DND-41 (cell line): ENCODE measurements at regions not wholly inside any gene's neighbourhood (a gene's known extent, or its start where the extent isn't known, plus 50 kb on each side); places are given as distances from the start of the nearest gene placed in this dataset.

Source experiments
- ATAC-seq: fragments of 200-7000 bp; cut with Tn5 transposase; 3 replicates; pipeline ENCODE4 v1.9.1; 2021; ENCODE audit warnings: low read depth; ENCODE audit not compliant: insufficient read depth
- DNase-seq: peaks from one replicate; pipeline ENCODE4 v3.0.0-alpha.2; 2020
- H2AFZ ChIP-seq: 2 replicates; pipeline ENCODE4 v1.6.0; 2012; ENCODE audit warnings: low read depth, low read length
- H3K27ac ChIP-seq: 2 replicates; pipeline ENCODE4 v1.5.1; 2012; ENCODE audit warnings: low read length, inconsistent platforms
- H3K27me3 ChIP-seq: fragments of 200-600 bp; sonication (generic); 2 replicates; pipeline ENCODE4 v1.6.0; 2012; ENCODE audit warnings: low read length, mild to moderate bottlenecking, inconsistent platforms; ENCODE audit not compliant: insufficient read depth, poor library complexity
- H3K36me3 ChIP-seq: 2 replicates; pipeline ENCODE4 v1.5.1; 2012; ENCODE audit warnings: low read length, inconsistent platforms; ENCODE audit not compliant: insufficient read depth
- H3K4me1 ChIP-seq: 2 replicates; pipeline ENCODE4 v1.5.1; 2012; ENCODE audit warnings: mild to moderate bottlenecking, low read length; ENCODE audit not compliant: insufficient read depth
- H3K4me2 ChIP-seq: 2 replicates; pipeline ENCODE4 v1.6.0; 2012; ENCODE audit warnings: mild to moderate bottlenecking, moderate library complexity, low read length, inconsistent platforms; ENCODE audit not compliant: insufficient read depth
- H3K4me3 ChIP-seq, 2 experiments: fragments of 200-600 bp in 1 of 2; shearing (Covaris generic) in 1 of 2; 2 replicates each; pipeline ENCODE4 v1.5.1; 2012 to 2016; ENCODE audit warnings: inconsistent platforms in 2 of 2, low read length in 2 of 2, mild to moderate bottlenecking in 2 of 2, low read depth in 1 of 2, moderate library complexity in 1 of 2
- H3K79me2 ChIP-seq: 2 replicates; pipeline ENCODE4 v1.6.0; 2012; ENCODE audit warnings: low read length, inconsistent platforms; ENCODE audit not compliant: insufficient read depth
- H3K9ac ChIP-seq: 2 replicates; pipeline ENCODE4 v1.6.0; 2012; ENCODE audit warnings: low read depth, mild to moderate bottlenecking, inconsistent platforms, low read length, moderate library complexity
- H3K9me3 ChIP-seq: 2 replicates; pipeline ENCODE4 v1.5.1; 2012; ENCODE audit warnings: low read length, moderate library complexity, mild to moderate bottlenecking, inconsistent platforms; ENCODE audit not compliant: insufficient read depth, severe bottlenecking
- H4K20me1 ChIP-seq: 2 replicates; pipeline ENCODE4 v1.6.0; 2012; ENCODE audit warnings: low read length; ENCODE audit not compliant: insufficient read depth
- CTCF ChIP-seq: IDR thresholded peaks from 2 replicates; pipeline ENCODE4 v1.5.1; 2012; ENCODE audit warnings: borderline replicate concordance, low read length, moderate library complexity, mild to moderate bottlenecking; ENCODE audit not compliant: poor library complexity, severe bottlenecking; ENCODE audit errors: extremely low read depth
- EZH2 ChIP-seq: IDR thresholded peaks from 3 replicates; pipeline ENCODE4 v1.6.1; 2012; ENCODE audit warnings: borderline replicate concordance, low read depth, mild to moderate bottlenecking, moderate library complexity, low read length, inconsistent platforms; ENCODE audit not compliant: severe bottlenecking

GRCh38 chr22:48182846-48183805, 1420.7 kb downstream of the TBC1D22A start:
- H3K4me1 ChIP-seq, result peaks cover 17% of the 10 kb centered on the region
- no peaks in the 10 kb centered on the region for H3K36me3 ChIP-seq
- no peak for TF ChIP-seq EZH2
- H3K27me3 ChIP-seq, result no peaks in the 10 kb centered on the region
- no peak overlapping the region for H3K9ac ChIP-seq
- no peaks in the 10 kb centered on the region for H3K79me2 ChIP-seq
- no peaks in the 10 kb centered on the region for H4K20me1 ChIP-seq
- H2AFZ ChIP-seq, result no peak overlapping the region
- ATAC-seq (no peak), DNase-seq (no peak)
- H3K4me3 ChIP-seq, result no peak overlapping the region
- H3K4me2 ChIP-seq, result no peak overlapping the region
- H3K9me3 ChIP-seq, result no peaks in the 10 kb centered on the region
- no peak overlapping the region for H3K27ac ChIP-seq

DNA sequence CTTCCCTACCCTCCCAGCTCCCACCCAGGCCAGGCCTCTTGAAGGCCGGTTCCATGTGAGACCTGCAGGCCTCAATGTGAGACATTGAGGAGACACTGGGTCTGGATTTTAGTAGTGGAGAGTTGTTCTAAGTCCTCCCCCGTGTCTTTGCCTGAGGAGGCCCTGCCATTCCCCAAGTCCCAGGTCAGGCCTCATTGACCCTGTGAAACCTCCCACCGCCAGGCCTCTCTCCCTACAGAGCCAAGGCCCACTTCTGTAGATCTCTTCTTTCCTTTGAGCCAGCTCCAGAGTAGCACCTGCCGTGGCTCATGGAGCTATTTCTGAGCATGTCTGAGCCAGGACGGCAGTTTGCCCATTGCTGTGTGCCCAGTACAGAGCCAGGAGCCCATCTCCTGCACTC, 1419.6 kb downstream of the TBC1D22A start:
- TF ChIP-seq CTCF, result no peak
- no peak for TF ChIP-seq EZH2
- H3K9me3 ChIP-seq, result no peaks in the 10 kb centered on the region
- DNase-seq, result no peak

DNA sequence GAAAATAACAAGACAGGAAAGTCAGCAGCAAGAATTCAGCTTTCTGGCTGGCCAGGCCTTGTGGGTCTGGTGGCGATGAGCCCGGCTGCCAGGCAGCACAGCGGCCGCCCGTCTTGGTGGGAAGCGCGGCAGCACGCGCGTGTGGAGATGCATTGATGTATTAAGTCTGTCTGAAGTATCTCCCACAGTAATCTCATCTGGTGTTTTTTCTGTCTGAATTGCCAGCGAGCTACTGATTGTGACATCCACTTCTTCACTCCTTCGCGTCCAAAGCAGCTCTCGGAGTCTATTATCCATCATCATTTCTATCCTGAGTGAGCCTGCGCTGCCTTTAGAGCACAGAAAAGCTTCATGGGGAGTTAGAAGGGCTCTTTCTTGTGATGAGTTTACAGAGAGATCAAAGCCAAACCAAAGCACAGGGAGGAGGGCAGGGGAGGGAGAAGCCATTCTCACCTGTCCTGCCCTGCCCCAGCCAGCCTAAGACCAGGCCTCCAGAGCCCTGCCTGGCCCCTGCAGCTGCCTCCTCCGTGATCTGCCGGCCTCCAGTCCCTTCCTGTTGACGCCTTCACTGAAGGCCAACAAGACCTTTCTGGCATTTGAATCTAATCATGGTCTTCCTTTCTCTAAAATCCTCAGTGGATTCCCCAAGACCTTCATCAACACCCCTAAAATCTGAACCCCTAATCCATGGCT, 1419.0 kb downstream of the TBC1D22A start:
- H3K27me3 ChIP-seq, result no peaks in the 10 kb centered on the region
- no peaks in the 10 kb centered on the region for H4K20me1 ChIP-seq
- no peak overlapping the region for H3K27ac ChIP-seq
- no peaks in the 10 kb centered on the region for H3K79me2 ChIP-seq
- no peak overlapping the region for H2AFZ ChIP-seq
- TF ChIP-seq CTCF, result no peak
- no peak for TF ChIP-seq EZH2
- peaks cover 16% of the 10 kb centered on the region for H3K4me1 ChIP-seq
- H3K4me3 ChIP-seq, result no peak overlapping the region
- H3K9ac ChIP-seq, result no peak overlapping the region
- H3K9me3 ChIP-seq, result no peaks in the 10 kb centered on the region
- H3K36me3 ChIP-seq, result no peaks in the 10 kb centered on the region
- no peak overlapping the region for H3K4me2 ChIP-seq
- DNase-seq (no peak), ATAC-seq (no peak)

More for the DNA sequence above, 1419.6 kb downstream of the TBC1D22A start:
- Histone ChIP-seq H3K36me3 (no peaks in the 10 kb centered on the region), H3K4me3 (no peak overlapping the region), H3K27ac (no peak overlapping the region), H3K79me2 (no peaks in the 10 kb centered on the region), H3K27me3 (no peaks in the 10 kb centered on the region), H2AFZ (no peak overlapping the region), H3K4me2 (no peak overlapping the region), H4K20me1 (no peaks in the 10 kb centered on the region), H3K9ac (no peak overlapping the region), H3K4me1 (peaks cover 17% of the 10 kb centered on the region)
- no peak for ATAC-seq

GRCh38 chr22:48180631-48181030, 1418.2 kb downstream of the TBC1D22A start:
- H3K4me1 ChIP-seq, result peaks cover 9% of the 10 kb centered on the region
- H3K27me3 ChIP-seq, result no peaks in the 10 kb centered on the region
- DNase-seq (no peak), ATAC-seq (no peak)
- H3K27ac ChIP-seq, result no peak overlapping the region
- H3K36me3 ChIP-seq, result no peaks in the 10 kb centered on the region
- H3K79me2 ChIP-seq, result no peaks in the 10 kb centered on the region
- no peak overlapping the region for H2AFZ ChIP-seq
- no peak overlapping the region for H3K9ac ChIP-seq
- no peak overlapping the region for H3K4me3 ChIP-seq
- H3K9me3 ChIP-seq, result no peaks in the 10 kb centered on the region
- no peak for TF ChIP-seq EZH2
- TF ChIP-seq CTCF, result no peak
- H3K4me2 ChIP-seq, result no peak overlapping the region
- no peaks in the 10 kb centered on the region for H4K20me1 ChIP-seq
